Gastrocnemius medialis (tissue), 4 donors: ENCODE measurements at regions not wholly inside any gene's neighbourhood (a gene's known extent, or its start where the extent isn't known, plus 50 kb on each side); places are given as distances from the start of the nearest gene placed in this dataset.

Experiments
- ATAC-seq, 2 donors: fragments of 150-250 bp; one replicate each; pipeline ENCODE4 v1.9.1; 2016
- DNase-seq, 2 donors: peaks; one replicate each; pipeline ENCODE4 v3.0.0-alpha.2; 2019
- H3K27ac ChIP-seq, 4 donors: fragments of 200-600 bp; sonication (generic); 1 replicate in 1 of 4; 2 replicates in 3 of 4; pipeline ENCODE4 v1.5.1; 2016 to 2018; ENCODE audit warnings: mild to moderate bottlenecking in 2 of 4, moderate library complexity in 1 of 4
- H3K27me3 ChIP-seq, 3 donors: fragments of 200-600 bp; sonication (generic) in 2 of 3; 1 replicate in 1 of 3; 2 replicates in 2 of 3; pipeline versions ENCODE4 v1.5.1 to v1.6.0; 2016 to 2019; ENCODE audit warnings: mild to moderate bottlenecking in 1 of 3, moderate library complexity in 1 of 3
- H3K36me3 ChIP-seq, 2 donors: fragments of 200-600 bp; sonication (generic) in 1 of 2; one replicate each; pipeline ENCODE4 v1.5.1; 2017 to 2018
- H3K4me1 ChIP-seq, 2 donors: fragments of 200-600 bp; sonication (generic) in 1 of 2; one replicate each; pipeline ENCODE4 v1.5.1; 2016 to 2017; ENCODE audit warnings: mild to moderate bottlenecking in 2 of 2
- H3K4me3 ChIP-seq, 4 donors: fragments of 200-600 bp; sonication (generic) in 3 of 4; 1 replicate in 1 of 4; 2 replicates in 3 of 4; pipeline ENCODE4 v1.5.1; 2016 to 2019; ENCODE audit warnings: mild to moderate bottlenecking in 2 of 4
- H3K9me3 ChIP-seq, 3 donors: fragments of 200-600 bp; sonication (generic) in 2 of 3; 1 replicate in 1 of 3; 2 replicates in 2 of 3; pipeline ENCODE4 v1.5.1; 2016 to 2019
- POLR2A ChIP-seq, 2 donors: fragments of 450-650 bp; IDR thresholded peaks; one replicate each; pipeline ENCODE4 v1.6.1; 2017; ENCODE audit warnings: antibody characterized with exemption in 2 of 2, mild to moderate bottlenecking in 2 of 2, moderate library complexity in 2 of 2
- in situ Hi-C, 4 donors: fragments of 200-750 bp; cut with MboI; loops; one replicate each; pipeline versions ENCODE4 v1.15.0 to v1.8.0; 2017; ENCODE audit warnings: low sequenced_read_pairs in 4 of 4
- intact Hi-C: fragments of 100-400 bp; cut with DNase I; formaldehyde crosslinking; loops from one replicate; pipeline ENCODE4 v1.15.1; 2023; ENCODE audit warnings: low total_unique reads
- TF ChIP-seq, protein P1 (sequence below), 5 experiments: fragments of 450-650 bp in 3 of 5; fragments of 200-600 bp in 2 of 5; sonication (generic) in 2 of 5; IDR thresholded peaks in 4 of 5; conservative IDR thresholded peaks in 1 of 5; 1 replicate in 4 of 5; 2 replicates in 1 of 5; pipeline ENCODE4 v1.5.1; 2016 to 2019; ENCODE audit warnings: antibody characterized with exemption in 5 of 5, mild to moderate bottlenecking in 3 of 5, moderate library complexity in 3 of 5

- H3K27ac ChIP-seq, result no peak overlapping the region
- TF ChIP-seq, protein P1, sequence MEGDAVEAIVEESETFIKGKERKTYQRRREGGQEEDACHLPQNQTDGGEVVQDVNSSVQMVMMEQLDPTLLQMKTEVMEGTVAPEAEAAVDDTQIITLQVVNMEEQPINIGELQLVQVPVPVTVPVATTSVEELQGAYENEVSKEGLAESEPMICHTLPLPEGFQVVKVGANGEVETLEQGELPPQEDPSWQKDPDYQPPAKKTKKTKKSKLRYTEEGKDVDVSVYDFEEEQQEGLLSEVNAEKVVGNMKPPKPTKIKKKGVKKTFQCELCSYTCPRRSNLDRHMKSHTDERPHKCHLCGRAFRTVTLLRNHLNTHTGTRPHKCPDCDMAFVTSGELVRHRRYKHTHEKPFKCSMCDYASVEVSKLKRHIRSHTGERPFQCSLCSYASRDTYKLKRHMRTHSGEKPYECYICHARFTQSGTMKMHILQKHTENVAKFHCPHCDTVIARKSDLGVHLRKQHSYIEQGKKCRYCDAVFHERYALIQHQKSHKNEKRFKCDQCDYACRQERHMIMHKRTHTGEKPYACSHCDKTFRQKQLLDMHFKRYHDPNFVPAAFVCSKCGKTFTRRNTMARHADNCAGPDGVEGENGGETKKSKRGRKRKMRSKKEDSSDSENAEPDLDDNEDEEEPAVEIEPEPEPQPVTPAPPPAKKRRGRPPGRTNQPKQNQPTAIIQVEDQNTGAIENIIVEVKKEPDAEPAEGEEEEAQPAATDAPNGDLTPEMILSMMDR (IDR thresholded peaks at IDR 0.05 in 4 of 5, conservative IDR thresholded peaks at IDR 0.05 in 1 of 5), result no peak
- TF ChIP-seq POLR2A (IDR thresholded peaks at IDR 0.05), result no peak
- ATAC-seq, result no peak
- no peaks in the 10 kb centered on the region for H3K36me3 ChIP-seq
- intact Hi-C loops (no loop called here), in situ Hi-C loops (no loop called here)
- H3K4me3 ChIP-seq, result no peak overlapping the region
- no peaks in the 10 kb centered on the region for H3K4me1 ChIP-seq
- DNase-seq, result no peak
- no peaks in the 10 kb centered on the region for H3K9me3 ChIP-seq
- H3K27me3 ChIP-seq, result no peaks in the 10 kb centered on the region
These were observed 194.7 kb downstream of the BUB3 start for GRCh38 chr10:123348691-123349572.

DNA sequence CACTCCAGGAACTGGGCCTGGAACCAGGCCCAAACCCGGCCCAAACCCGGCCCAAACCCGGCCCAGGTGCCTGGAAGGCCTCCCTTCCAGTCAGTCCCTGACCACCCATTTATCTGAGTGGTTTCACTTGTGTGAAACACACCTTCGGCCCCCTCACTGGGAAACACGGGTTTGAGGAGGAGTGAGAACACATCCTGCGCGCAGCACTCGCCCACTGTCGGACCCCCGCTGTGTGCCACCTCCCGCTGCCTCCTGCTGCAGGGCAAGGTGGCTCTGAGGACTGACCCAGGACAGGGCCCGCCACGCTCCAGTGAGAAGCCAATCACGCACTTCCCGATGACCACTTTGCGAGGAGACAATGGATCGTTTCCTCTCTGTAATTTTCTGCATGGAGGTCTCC, 197.5 kb downstream of the BUB3 start:
- Histone ChIP-seq H3K36me3 (no peaks in the 10 kb centered on the region), H3K9me3 (no peaks in the 10 kb centered on the region), H3K4me3 (no peak overlapping the region), H3K27me3 (no peaks in the 10 kb centered on the region), H3K27ac (no peak overlapping the region), H3K4me1 (no peaks in the 10 kb centered on the region)
- TF ChIP-seq, protein P1 (IDR thresholded peaks at IDR 0.05 in 4 of 5, conservative IDR thresholded peaks at IDR 0.05 in 1 of 5), result no peak
- no peak for TF ChIP-seq POLR2A (IDR thresholded peaks at IDR 0.05)
- intact Hi-C loops, result no loop called here
- ATAC-seq, result no peak
- in situ Hi-C loops, result no loop called here
- DNase-seq, result no peak

- in situ Hi-C loops, result no loop called here
These were observed 200.3 kb downstream of the BUB3 start for GRCh38 chr10:123354521-123354920.

GRCh38 chr10:123355748-123356481, 201.7 kb downstream of the BUB3 start:
- DNase-seq, result no peak
- in situ Hi-C loops (no loop called here), intact Hi-C loops (no loop called here)
- Histone ChIP-seq H3K9me3 (no peaks in the 10 kb centered on the region), H3K36me3 (no peaks in the 10 kb centered on the region), H3K4me3 (no peak overlapping the region), H3K27me3 (no peaks in the 10 kb centered on the region), H3K4me1 (no peaks in the 10 kb centered on the region), H3K27ac (no peak overlapping the region)
- no peak for ATAC-seq
- TF ChIP-seq POLR2A (IDR thresholded peaks at IDR 0.05), result no peak
- TF ChIP-seq, protein P1 (IDR thresholded peaks at IDR 0.05 in 4 of 5, conservative IDR thresholded peaks at IDR 0.05 in 1 of 5), result no peak

More at GRCh38 chr10:123354521-123354920, 200.3 kb downstream of the BUB3 start:
- Histone ChIP-seq H3K4me1 (no peaks in the 10 kb centered on the region), H3K27me3 (no peaks in the 10 kb centered on the region), H3K36me3 (no peaks in the 10 kb centered on the region), H3K9me3 (no peaks in the 10 kb centered on the region), H3K27ac (no peak overlapping the region), H3K4me3 (no peak overlapping the region)
- DNase-seq, result no peak
- no peak for TF ChIP-seq POLR2A (IDR thresholded peaks at IDR 0.05)
- TF ChIP-seq, protein P1 (IDR thresholded peaks at IDR 0.05 in 4 of 5, conservative IDR thresholded peaks at IDR 0.05 in 1 of 5), result no peak
- intact Hi-C loops, result no loop called here
- no peak for ATAC-seq
